PC-9 (cell line): ENCODE measurements at regions not wholly inside any gene's neighbourhood (a gene's known extent, or its start where the extent isn't known, plus 50 kb on each side); places are given as distances from the start of the nearest gene placed in this dataset.

Source experiments
- BruUV-seq: library from RNA; stranded (reverse); fragments of 400-500 nt; replicated peaks from 2 replicates; lab custom pipeline; 2021; lab: Mats Ljungman, UMichigan
- CTCF ChIA-PET: fragments of 300-600 bp; sonication (Branson Sonifier 250); formaldehyde crosslinking; loops from one replicate; lab custom pipeline; 2022; ENCODE audit warnings: antibody characterized with exemption; lab: Charles Lee
- POLR2A ChIA-PET: fragments of 300-600 bp; sonication (Branson Sonifier 250); formaldehyde crosslinking; loops from one replicate; lab custom pipeline; 2022; ENCODE audit warnings: antibody characterized with exemption; ENCODE audit not compliant: unreplicated experiment; lab: Charles Lee
- DNase-seq, 2 experiments: peaks; one replicate each; pipeline versions ENCODE4 v3.0.0 to v3.0.0-alpha.2; 2015 to 2022; ENCODE audit warnings: mixed read lengths in 1 of 2
- H2AFZ ChIP-seq: fragments of 200-600 bp; sonication (generic); 2 replicates; pipeline ENCODE4 v1.8.1; 2017; ENCODE audit warnings: antibody characterized with exemption
- H3F3A ChIP-seq: fragments of 200-600 bp; sonication (generic); 2 replicates; pipeline ENCODE4 v1.8.1; 2017; ENCODE audit warnings: antibody characterized with exemption, mild to moderate bottlenecking, low read depth; ENCODE audit not compliant: insufficient read depth
- H3K27ac ChIP-seq: fragments of 200-600 bp; sonication (generic); 2 replicates; pipeline ENCODE4 v1.6.1; 2016; ENCODE audit warnings: mixed run types
- H3K27me3 ChIP-seq: fragments of 200-600 bp; sonication (generic); 2 replicates; pipeline ENCODE4 v1.6.1; 2016; ENCODE audit warnings: low read depth, mixed run types; ENCODE audit not compliant: insufficient read depth
- H3K36me3 ChIP-seq: fragments of 200-600 bp; sonication (generic); 2 replicates; pipeline ENCODE4 v1.6.1; 2016; ENCODE audit warnings: low read depth, mixed run types
- H3K4me1 ChIP-seq: fragments of 200-600 bp; sonication (generic); replicated peaks from 2 replicates; pipeline ENCODE4 v1.6.1; 2016; ENCODE audit warnings: mixed run types; ENCODE audit not compliant: insufficient read depth
- H3K4me2 ChIP-seq: fragments of 200-600 bp; sonication (generic); 2 replicates; pipeline ENCODE4 v1.6.1; 2017; ENCODE audit warnings: mixed run types
- H3K4me3 ChIP-seq: fragments of 200-600 bp; sonication (generic); 2 replicates; pipeline ENCODE4 v1.6.1; 2016; ENCODE audit warnings: mixed run types
- H3K79me2 ChIP-seq: fragments of 200-600 bp; sonication (generic); 2 replicates; pipeline ENCODE4 v1.6.1; 2017; ENCODE audit warnings: low read depth, mixed run types
- H3K9me2 ChIP-seq: fragments of 200-600 bp; sonication (generic); 2 replicates; pipeline ENCODE4 v1.8.1; 2017; ENCODE audit warnings: mild to moderate bottlenecking; ENCODE audit not compliant: insufficient read depth
- H3K9me3 ChIP-seq: fragments of 200-600 bp; sonication (generic); 2 replicates; pipeline ENCODE4 v1.8.1; 2016; ENCODE audit warnings: low read depth; ENCODE audit not compliant: insufficient read depth
- H4K20me1 ChIP-seq: fragments of 200-600 bp; sonication (generic); 2 replicates; pipeline ENCODE4 v1.8.1; 2017; ENCODE audit not compliant: insufficient read depth
- CTCF ChIP-seq: fragments of 200-600 bp; sonication (generic); conservative IDR thresholded peaks from 2 replicates; pipeline ENCODE4 v1.6.1; 2017; ENCODE audit warnings: mixed run types, antibody characterized with exemption, mild to moderate bottlenecking, moderate library complexity
- EZH2 ChIP-seq: fragments of 200-600 bp; sonication (generic); IDR thresholded peaks from 2 replicates; pipeline ENCODE4 v1.8.0; 2017; ENCODE audit warnings: antibody characterized with exemption, low read depth
- intact Hi-C: fragments of 100-400 bp; cut with micrococcal nuclease; formaldehyde crosslinking; loops from one replicate; pipeline ENCODE4 v1.10.0; 2022; ENCODE audit not compliant: unreplicated experiment

- Histone ChIP-seq H3K27me3 (no peaks in the 10 kb centered on the region), H3K36me3 (no peaks in the 10 kb centered on the region), H3K4me2 (no peak overlapping the region), H3K9me2 (no peaks in the 10 kb centered on the region), H3K79me2 (no peaks in the 10 kb centered on the region), H3K4me3 (no peak overlapping the region), H3K9me3 (no peaks in the 10 kb centered on the region), H2AFZ (no peak overlapping the region), H3F3A (no peaks in the 10 kb centered on the region), H4K20me1 (no peaks in the 10 kb centered on the region), H3K27ac (no peak overlapping the region), H3K4me1 (no peaks in the 10 kb centered on the region)
- POLR2A ChIA-PET = no interaction called here
- intact Hi-C loops = loop anchor here (10.0 kb wide), 1 partner anchor 279 kb away; no protein-coding TSS in a partner anchor
- no peak for DNase-seq
- TF ChIP-seq EZH2 = no peak
- no peak for TF ChIP-seq CTCF
- BruUV-seq = no TSS peak
- CTCF ChIA-PET = no interaction called here
Observed at GRCh38 chr21:28333578-28334075, 659.0 kb downstream of the LTN1 start.

GRCh38 chr21:28332796-28333195, 659.9 kb downstream of the LTN1 start:
- H3K27me3 ChIP-seq = no peaks in the 10 kb centered on the region
- ChIA-PET CTCF (no interaction called here), POLR2A (no interaction called here)
- H3K79me2 ChIP-seq = no peaks in the 10 kb centered on the region
- H3F3A ChIP-seq = no peaks in the 10 kb centered on the region
- H3K4me3 ChIP-seq = no peak overlapping the region
- no peaks in the 10 kb centered on the region for H3K9me3 ChIP-seq
- intact Hi-C loops = loop anchor here (10.0 kb wide), 1 partner anchor 278 kb away; no protein-coding TSS in a partner anchor
- BruUV-seq = no TSS peak
- no peak for TF ChIP-seq CTCF
- no peak for TF ChIP-seq EZH2
- H4K20me1 ChIP-seq = no peaks in the 10 kb centered on the region
- no peak overlapping the region for H3K27ac ChIP-seq
- no peak overlapping the region for H2AFZ ChIP-seq
- H3K4me1 ChIP-seq = no peaks in the 10 kb centered on the region
- no peaks in the 10 kb centered on the region for H3K36me3 ChIP-seq
- no peaks in the 10 kb centered on the region for H3K9me2 ChIP-seq
- H3K4me2 ChIP-seq = no peak overlapping the region
- no peak for DNase-seq

- Histone ChIP-seq H3K79me2 (no peaks in the 10 kb centered on the region), H2AFZ (no peak overlapping the region), H3K4me1 (no peaks in the 10 kb centered on the region), H3K27me3 (no peaks in the 10 kb centered on the region), H3K9me2 (no peaks in the 10 kb centered on the region), H3K9me3 (no peaks in the 10 kb centered on the region), H3K4me3 (no peak overlapping the region), H3K4me2 (no peak overlapping the region), H3K27ac (no peak overlapping the region), H3K36me3 (no peaks in the 10 kb centered on the region), H3F3A (no peaks in the 10 kb centered on the region), H4K20me1 (no peaks in the 10 kb centered on the region)
- DNase-seq = no peak
- BruUV-seq = no TSS peak
- POLR2A ChIA-PET = no interaction called here
- no peak for TF ChIP-seq CTCF
- TF ChIP-seq EZH2 = no peak
- intact Hi-C loops = no loop called here
- CTCF ChIA-PET = no interaction called here
Observed at GRCh38 chr21:28325618-28326017, 667.1 kb downstream of the LTN1 start.
